A673 (cell line): ENCODE measurements at regions not wholly inside any gene's neighbourhood (a gene's known extent, or its start where the extent isn't known, plus 50 kb on each side); places are given as distances from the start of the nearest gene placed in this dataset.
"Not testable (repeated sequence)": the region's sequence is repeated elsewhere in the genome, so short reads cannot be mapped to it uniquely, and the experiment has no call there.

Source experiments
- BruUV-seq: library from RNA; stranded (reverse); fragments of 400-500 nt; replicated peaks from 2 replicates; lab custom pipeline; 2021; lab: Mats Ljungman, UMichigan
- CTCF ChIA-PET: fragments of 300-600 bp; sonication (Branson Sonifier 250); formaldehyde crosslinking; loops from one replicate; lab custom pipeline; 2022; ENCODE audit warnings: antibody characterized with exemption; lab: Charles Lee
- POLR2A ChIA-PET: fragments of 300-600 bp; sonication (Branson Sonifier 250); formaldehyde crosslinking; loops from one replicate; lab custom pipeline; 2022; ENCODE audit warnings: antibody characterized with exemption; ENCODE audit not compliant: low non-redundant PET; lab: Charles Lee
- DNase-seq: peaks from one replicate; pipeline ENCODE4 v3.0.0-alpha.2; 2015; ENCODE audit warnings: low spot score
- H3K27ac ChIP-seq: fragments of 200-600 bp; sonication (generic); 2 replicates; pipeline ENCODE4 v1.5.1; 2016; ENCODE audit warnings: mixed run types, low read depth, mild to moderate bottlenecking, mixed read lengths, antibody characterized with exemption, low read length; ENCODE audit not compliant: poor library complexity, severe bottlenecking
- H3K27me3 ChIP-seq: fragments of 200-600 bp; sonication (generic); replicated peaks from 2 replicates; pipeline ENCODE4 v1.6.1; 2017; ENCODE audit warnings: mixed run types, low read depth, mild to moderate bottlenecking, mixed read lengths, antibody characterized with exemption, low read length; ENCODE audit not compliant: insufficient read depth, poor library complexity
- H3K36me3 ChIP-seq: fragments of 200-600 bp; sonication (generic); 2 replicates; pipeline ENCODE4 v1.6.1; 2016; ENCODE audit warnings: mixed run types, mild to moderate bottlenecking, mixed read lengths, antibody characterized with exemption, low read length; ENCODE audit not compliant: insufficient read depth, poor library complexity, severe bottlenecking
- H3K4me1 ChIP-seq: fragments of 200-600 bp; sonication (generic); 2 replicates; pipeline ENCODE4 v1.6.1; 2017; ENCODE audit warnings: mixed run types, mild to moderate bottlenecking, mixed read lengths, antibody characterized with exemption, low read length; ENCODE audit not compliant: insufficient read depth, poor library complexity, severe bottlenecking
- H3K4me3 ChIP-seq: fragments of 200-600 bp; sonication (generic); 2 replicates; pipeline ENCODE4 v1.5.1; 2016; ENCODE audit warnings: low read depth, mixed run types, mild to moderate bottlenecking, mixed read lengths, low read length; ENCODE audit not compliant: poor library complexity, severe bottlenecking
- H3K9me3 ChIP-seq: fragments of 200-600 bp; sonication (generic); 2 replicates; pipeline ENCODE4 v1.6.1; 2016; ENCODE audit warnings: mixed run types, low read depth, mild to moderate bottlenecking, mixed read lengths, antibody characterized with exemption, low read length; ENCODE audit not compliant: poor library complexity, severe bottlenecking
- EZH2 ChIP-seq: fragments of 200-600 bp; sonication (generic); IDR thresholded peaks from 2 replicates; pipeline ENCODE4 v1.6.1; 2017; ENCODE audit warnings: borderline replicate concordance, low read depth, mild to moderate bottlenecking, mixed read lengths, antibody characterized with exemption, low read length; ENCODE audit not compliant: poor library complexity, severe bottlenecking
- intact Hi-C: fragments of 100-400 bp; cut with micrococcal nuclease; formaldehyde crosslinking; loops from one replicate; pipeline ENCODE4 v1.10.0; 2022; ENCODE audit not compliant: unreplicated experiment
- TF ChIP-seq, protein P1 (sequence below): fragments of 300-800, 200-600 bp; sonication (generic); conservative IDR thresholded peaks from 2 replicates; pipeline ENCODE4 v1.5.1; 2017; ENCODE audit warnings: low read depth, mild to moderate bottlenecking, antibody characterized with exemption, low read length, moderate library complexity, mixed read lengths

GRCh38 chr7:54299426-54299825 is 242.7 kb upstream of the VSTM2A start:
- TF ChIP-seq, protein P1, sequence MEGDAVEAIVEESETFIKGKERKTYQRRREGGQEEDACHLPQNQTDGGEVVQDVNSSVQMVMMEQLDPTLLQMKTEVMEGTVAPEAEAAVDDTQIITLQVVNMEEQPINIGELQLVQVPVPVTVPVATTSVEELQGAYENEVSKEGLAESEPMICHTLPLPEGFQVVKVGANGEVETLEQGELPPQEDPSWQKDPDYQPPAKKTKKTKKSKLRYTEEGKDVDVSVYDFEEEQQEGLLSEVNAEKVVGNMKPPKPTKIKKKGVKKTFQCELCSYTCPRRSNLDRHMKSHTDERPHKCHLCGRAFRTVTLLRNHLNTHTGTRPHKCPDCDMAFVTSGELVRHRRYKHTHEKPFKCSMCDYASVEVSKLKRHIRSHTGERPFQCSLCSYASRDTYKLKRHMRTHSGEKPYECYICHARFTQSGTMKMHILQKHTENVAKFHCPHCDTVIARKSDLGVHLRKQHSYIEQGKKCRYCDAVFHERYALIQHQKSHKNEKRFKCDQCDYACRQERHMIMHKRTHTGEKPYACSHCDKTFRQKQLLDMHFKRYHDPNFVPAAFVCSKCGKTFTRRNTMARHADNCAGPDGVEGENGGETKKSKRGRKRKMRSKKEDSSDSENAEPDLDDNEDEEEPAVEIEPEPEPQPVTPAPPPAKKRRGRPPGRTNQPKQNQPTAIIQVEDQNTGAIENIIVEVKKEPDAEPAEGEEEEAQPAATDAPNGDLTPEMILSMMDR: no peak
- no peak for TF ChIP-seq EZH2
- H3K36me3 ChIP-seq: no peaks in the 10 kb centered on the region
- CTCF ChIA-PET: no interaction called here
- intact Hi-C loops: no loop called here
- H3K27ac ChIP-seq: no peak overlapping the region
- DNase-seq: no peak
- POLR2A ChIA-PET: no interaction called here
- H3K4me1 ChIP-seq: no peaks in the 10 kb centered on the region
- H3K27me3 ChIP-seq: no peaks in the 10 kb centered on the region
- no peak overlapping the region for H3K4me3 ChIP-seq
- H3K9me3 ChIP-seq: peaks cover 20% of the 10 kb centered on the region
- BruUV-seq: no TSS peak

- POLR2A ChIA-PET, BruUV-seq, DNase-seq: not testable (repeated sequence)
Measured at GRCh38 chr7:54315955-54316354, 226.2 kb upstream of the VSTM2A start.

DNA sequence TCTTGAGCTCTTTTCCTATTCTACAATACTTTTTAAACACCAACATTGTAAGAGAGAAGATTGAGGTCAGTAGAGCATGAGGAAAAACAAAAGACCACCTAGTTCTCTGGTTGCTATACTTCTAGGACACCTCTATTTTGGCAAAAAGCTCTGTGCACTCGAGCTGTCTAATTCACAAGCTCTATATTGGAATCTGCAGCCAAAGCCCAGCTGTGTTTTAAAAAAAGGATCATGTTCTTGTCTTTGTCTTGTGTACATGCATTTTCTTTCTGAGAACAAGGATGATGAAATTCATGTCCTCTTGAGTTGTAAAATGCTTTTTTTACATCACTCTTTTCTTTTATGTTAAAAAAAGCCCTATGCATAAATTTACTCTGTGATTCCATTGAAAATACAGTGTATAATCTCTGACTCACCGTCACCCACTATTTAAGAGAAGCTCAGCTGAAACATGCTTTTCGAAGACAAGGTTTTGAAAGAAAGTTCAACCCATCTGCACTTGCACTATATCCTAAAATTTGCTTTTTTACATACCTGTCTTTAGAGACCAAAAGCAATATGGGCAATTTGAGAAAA is 215.5 kb upstream of the VSTM2A start:
- ChIA-PET CTCF (no interaction called here), POLR2A (no interaction called here)
- H3K4me3 ChIP-seq: no peak overlapping the region
- no peaks in the 10 kb centered on the region for H3K36me3 ChIP-seq
- no peak for DNase-seq
- H3K9me3 ChIP-seq: peaks cover 30% of the 10 kb centered on the region
- intact Hi-C loops: loop anchor here (10.0 kb wide), 1 partner anchor 92 kb away; no protein-coding TSS in a partner anchor
- BruUV-seq: no TSS peak
- no peaks in the 10 kb centered on the region for H3K4me1 ChIP-seq
- H3K27me3 ChIP-seq: no peaks in the 10 kb centered on the region
- no peak overlapping the region for H3K27ac ChIP-seq
- no peak for TF ChIP-seq EZH2
- TF ChIP-seq, protein P1: no peak

More at GRCh38 chr7:54315955-54316354, 226.2 kb upstream of the VSTM2A start:
- H3K27ac ChIP-seq, H3K27me3 ChIP-seq, H3K4me1 ChIP-seq, intact Hi-C loops, H3K36me3 ChIP-seq, CTCF ChIA-PET, H3K4me3 ChIP-seq, H3K9me3 ChIP-seq: not testable (repeated sequence)

GRCh38 chr7:54330216-54330800 is 211.9 kb upstream of the VSTM2A start:
- CTCF ChIA-PET: no interaction called here
- no TSS peak for BruUV-seq

More at GRCh38 chr7:54330216-54330800, 211.9 kb upstream of the VSTM2A start:
- intact Hi-C loops: no loop called here
- peaks cover 50% of the 10 kb centered on the region for H3K9me3 ChIP-seq
- H3K27ac ChIP-seq: no peak overlapping the region
- POLR2A ChIA-PET: no interaction called here
- no peak for DNase-seq
- H3K4me3 ChIP-seq: no peak overlapping the region
- H3K27me3 ChIP-seq: no peaks in the 10 kb centered on the region
- no peaks in the 10 kb centered on the region for H3K36me3 ChIP-seq
- H3K4me1 ChIP-seq: no peaks in the 10 kb centered on the region
- TF ChIP-seq EZH2: no peak
- TF ChIP-seq, protein P1: no peak
